Keratinocyte (primary cell): ENCODE measurements at regions not wholly inside any gene's neighbourhood (a gene's known extent, or its start where the extent isn't known, plus 50 kb on each side); places are given as distances from the start of the nearest gene placed in this dataset.

Experiments
- DNase-seq: peaks from one replicate; pipeline ENCODE4 v3.0.0-alpha.2; 2011; ENCODE audit warnings: low read depth, missing footprints, low spot score
- FAIRE-seq: peaks from 2 replicates; lab custom pipeline; 2011; peaks lifted over from hg19 to GRCh38; lab: Jason Lieb, UNC
- H2AFZ ChIP-seq: 2 replicates; pipeline ENCODE4 v1.6.0; 2012; ENCODE audit warnings: low read length, control low read depth, inconsistent platforms; ENCODE audit not compliant: control insufficient read depth
- H3K27ac ChIP-seq: 2 replicates; pipeline ENCODE4 v1.5.1; 2011; ENCODE audit warnings: low read length; ENCODE audit not compliant: control insufficient read depth, insufficient read depth
- H3K27me3 ChIP-seq: 3 replicates; pipeline ENCODE4 v1.6.0; 2011; ENCODE audit warnings: low read length; ENCODE audit not compliant: control insufficient read depth, insufficient read depth; ENCODE audit errors: extremely low read depth
- H3K36me3 ChIP-seq, 2 experiments: 2 replicates in 1 of 2; 3 replicates in 1 of 2; pipeline ENCODE4 v1.5.1; 2011; ENCODE audit warnings: low read length in 2 of 2, mild to moderate bottlenecking in 1 of 2; ENCODE audit not compliant: control insufficient read depth in 2 of 2, insufficient read depth in 2 of 2; ENCODE audit errors: extremely low read depth in 1 of 2
- H3K4me1 ChIP-seq: 3 replicates; pipeline ENCODE4 v1.5.1; 2011; ENCODE audit warnings: low read length; ENCODE audit not compliant: control insufficient read depth, insufficient read depth; ENCODE audit errors: extremely low read depth
- H3K4me2 ChIP-seq: 3 replicates; pipeline ENCODE4 v1.6.0; 2011; ENCODE audit warnings: low read depth, low read length; ENCODE audit not compliant: control insufficient read depth, insufficient read depth; ENCODE audit errors: extremely low read depth
- H3K4me3 ChIP-seq, 3 experiments: fragments of 200-600 bp in 1 of 3; sonication (generic) in 1 of 3; 2 replicates in 2 of 3; 3 replicates in 1 of 3; pipeline ENCODE4 v1.5.1; 2011 to 2016; ENCODE audit warnings: low read length in 3 of 3, mild to moderate bottlenecking in 3 of 3, control low read depth in 2 of 3, inconsistent platforms in 1 of 3, low read depth in 1 of 3, mixed read lengths in 1 of 3, mixed run types in 1 of 3, moderate library complexity in 1 of 3; ENCODE audit not compliant: control insufficient read depth in 2 of 3, insufficient read depth in 2 of 3; ENCODE audit errors: extremely low read depth in 1 of 3
- H3K79me2 ChIP-seq: 2 replicates; pipeline ENCODE4 v1.6.0; 2012; ENCODE audit warnings: low read length; ENCODE audit not compliant: control insufficient read depth, insufficient read depth
- H3K9ac ChIP-seq: 3 replicates; pipeline ENCODE4 v1.6.0; 2011; ENCODE audit warnings: low read length; ENCODE audit not compliant: control insufficient read depth, insufficient read depth; ENCODE audit errors: extremely low read depth
- H3K9me1 ChIP-seq: 3 replicates; pipeline ENCODE4 v1.6.0; 2011; ENCODE audit warnings: low read length; ENCODE audit not compliant: control insufficient read depth, insufficient read depth; ENCODE audit errors: extremely low read depth
- H3K9me3 ChIP-seq: 2 replicates; pipeline ENCODE4 v1.5.1; 2012; ENCODE audit warnings: low read depth, low read length; ENCODE audit not compliant: control insufficient read depth
- H4K20me1 ChIP-seq: 3 replicates; pipeline ENCODE4 v1.6.0; 2011; ENCODE audit warnings: low read length; ENCODE audit not compliant: control insufficient read depth, insufficient read depth; ENCODE audit errors: extremely low read depth
- EZH2 ChIP-seq: IDR thresholded peaks from one replicate; pipeline ENCODE4 v1.6.1; 2012; ENCODE audit warnings: inconsistent platforms, mild to moderate bottlenecking, low read length, moderate library complexity
- dilution Hi-C: fragments of 300-500 bp; cut with MboI; formaldehyde crosslinking; loops from one replicate; pipeline ENCODE4 v1.7.0; 2020; ENCODE audit warnings: low sequenced_read_pairs; ENCODE audit not compliant: extremely low pct_ligation_motif_present
- TF ChIP-seq, protein P1 (sequence below), 3 experiments: IDR thresholded peaks in 1 of 3; conservative IDR thresholded peaks in 1 of 3; optimal IDR thresholded peaks in 1 of 3; 2 replicates in 2 of 3; 3 replicates in 1 of 3; pipeline versions ENCODE3 to v1.5.1; 2011; ENCODE audit warnings: low read length in 3 of 3, mild to moderate bottlenecking in 3 of 3, moderate library complexity in 2 of 3, control low read depth in 1 of 3, inconsistent platforms in 1 of 3; ENCODE audit not compliant: insufficient read depth in 2 of 3; ENCODE audit errors: extremely low read depth in 1 of 3

DNA sequence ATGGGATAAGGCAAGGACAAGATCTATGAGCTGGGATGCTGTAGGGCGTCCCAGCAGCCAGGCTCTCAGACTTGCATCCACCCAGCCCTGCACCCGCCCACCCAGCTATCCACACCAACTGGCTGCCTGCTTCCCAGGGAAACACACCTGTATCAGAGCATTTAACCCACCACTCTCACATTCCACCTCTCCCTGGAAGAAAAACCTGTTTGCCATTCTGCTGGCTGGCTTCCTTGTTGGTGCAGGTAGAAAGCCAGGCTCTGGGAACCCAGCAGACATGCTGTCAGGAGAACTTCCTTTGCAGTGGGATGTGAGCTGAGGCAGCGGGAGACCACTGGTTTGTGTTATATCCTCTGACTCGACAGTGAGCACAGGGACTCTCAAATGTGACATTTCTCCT lies 67.0 kb downstream of the FAM241B start:
- Histone ChIP-seq H3K4me2 (no peak overlapping the region), H3K27ac (no peak overlapping the region), H3K79me2 (no peaks in the 10 kb centered on the region), H3K9ac (no peak overlapping the region), H3K4me1 (no peaks in the 10 kb centered on the region), H4K20me1 (no peaks in the 10 kb centered on the region), H3K9me3 (no peaks in the 10 kb centered on the region), H3K27me3 (peaks cover 8% of the 10 kb centered on the region), H3K9me1 (no peaks in the 10 kb centered on the region), H3K4me3 (no peak overlapping the region), H3K36me3 (no peaks in the 10 kb centered on the region), H2AFZ (no peak overlapping the region)
- TF ChIP-seq EZH2: no peak
- TF ChIP-seq, protein P1, sequence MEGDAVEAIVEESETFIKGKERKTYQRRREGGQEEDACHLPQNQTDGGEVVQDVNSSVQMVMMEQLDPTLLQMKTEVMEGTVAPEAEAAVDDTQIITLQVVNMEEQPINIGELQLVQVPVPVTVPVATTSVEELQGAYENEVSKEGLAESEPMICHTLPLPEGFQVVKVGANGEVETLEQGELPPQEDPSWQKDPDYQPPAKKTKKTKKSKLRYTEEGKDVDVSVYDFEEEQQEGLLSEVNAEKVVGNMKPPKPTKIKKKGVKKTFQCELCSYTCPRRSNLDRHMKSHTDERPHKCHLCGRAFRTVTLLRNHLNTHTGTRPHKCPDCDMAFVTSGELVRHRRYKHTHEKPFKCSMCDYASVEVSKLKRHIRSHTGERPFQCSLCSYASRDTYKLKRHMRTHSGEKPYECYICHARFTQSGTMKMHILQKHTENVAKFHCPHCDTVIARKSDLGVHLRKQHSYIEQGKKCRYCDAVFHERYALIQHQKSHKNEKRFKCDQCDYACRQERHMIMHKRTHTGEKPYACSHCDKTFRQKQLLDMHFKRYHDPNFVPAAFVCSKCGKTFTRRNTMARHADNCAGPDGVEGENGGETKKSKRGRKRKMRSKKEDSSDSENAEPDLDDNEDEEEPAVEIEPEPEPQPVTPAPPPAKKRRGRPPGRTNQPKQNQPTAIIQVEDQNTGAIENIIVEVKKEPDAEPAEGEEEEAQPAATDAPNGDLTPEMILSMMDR (optimal IDR thresholded peaks at IDR 0.05 in 1 of 3, IDR thresholded peaks at IDR 0.05 in 1 of 3, conservative IDR thresholded peaks at IDR 0.05 in 1 of 3; ENCODE audit: extremely low read depth in 1 of 3, insufficient read depth in 2 of 3, low read length in 3 of 3): no peak
- no peak for FAIRE-seq
- dilution Hi-C loops: no loop called here
- DNase-seq: no peak

DNA sequence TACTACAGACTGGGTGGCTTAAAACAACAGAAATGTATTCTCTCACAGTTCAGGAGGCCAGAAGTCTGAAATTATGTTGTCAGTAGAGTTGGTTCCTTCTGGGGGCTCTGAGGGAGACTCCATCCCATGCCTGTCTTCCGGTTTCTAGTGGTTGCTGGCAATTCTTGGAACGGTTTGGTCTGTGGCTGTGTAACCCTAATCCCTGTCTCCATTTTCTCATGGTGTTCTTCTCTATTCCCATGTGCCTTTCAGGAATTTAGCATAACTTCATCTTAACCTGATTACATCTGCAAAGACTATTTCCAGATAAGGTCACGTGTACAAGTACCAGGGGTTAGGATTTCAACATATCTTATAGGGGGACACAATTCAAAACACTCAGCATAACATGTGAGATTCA lies 73.2 kb downstream of the FAM241B start:
- H3K9me1 ChIP-seq: no peaks in the 10 kb centered on the region
- H3K4me1 ChIP-seq: peaks cover 13% of the 10 kb centered on the region
- no peaks in the 10 kb centered on the region for H3K36me3 ChIP-seq
- H3K4me2 ChIP-seq: peak overlapping the region; percentile 31
- H3K79me2 ChIP-seq: no peaks in the 10 kb centered on the region
- H4K20me1 ChIP-seq: no peaks in the 10 kb centered on the region
- no peak overlapping the region for H3K9ac ChIP-seq
- dilution Hi-C loops: no loop called here
- DNase-seq (no peak), FAIRE-seq (peak; percentile 5)
- peak overlapping the region; percentile 45 for H3K27ac ChIP-seq
- H3K9me3 ChIP-seq: no peaks in the 10 kb centered on the region
- TF ChIP-seq, protein P1 (optimal IDR thresholded peaks at IDR 0.05 in 1 of 3, IDR thresholded peaks at IDR 0.05 in 1 of 3, conservative IDR thresholded peaks at IDR 0.05 in 1 of 3; ENCODE audit: extremely low read depth in 1 of 3, insufficient read depth in 2 of 3, low read length in 3 of 3): no peak
- TF ChIP-seq EZH2: no peak
- H3K27me3 ChIP-seq: peaks cover 13% of the 10 kb centered on the region
- no peak overlapping the region for H3K4me3 ChIP-seq
- peak overlapping the region; percentile 5 for H2AFZ ChIP-seq
